GF-D8 (cell line): ENCODE measurements at regions not wholly inside any gene's neighbourhood (a gene's known extent, or its start where the extent isn't known, plus 50 kb on each side); places are given as distances from the start of the nearest gene placed in this dataset.
"Not testable (repeated sequence)": the region's sequence is repeated elsewhere in the genome, so short reads cannot be mapped to it uniquely, and the experiment has no call there.

Source experiments
- DNase-seq: peaks from one replicate; lab custom pipeline; 2025; lab: John Stamatoyannopoulos, UW

DNA sequence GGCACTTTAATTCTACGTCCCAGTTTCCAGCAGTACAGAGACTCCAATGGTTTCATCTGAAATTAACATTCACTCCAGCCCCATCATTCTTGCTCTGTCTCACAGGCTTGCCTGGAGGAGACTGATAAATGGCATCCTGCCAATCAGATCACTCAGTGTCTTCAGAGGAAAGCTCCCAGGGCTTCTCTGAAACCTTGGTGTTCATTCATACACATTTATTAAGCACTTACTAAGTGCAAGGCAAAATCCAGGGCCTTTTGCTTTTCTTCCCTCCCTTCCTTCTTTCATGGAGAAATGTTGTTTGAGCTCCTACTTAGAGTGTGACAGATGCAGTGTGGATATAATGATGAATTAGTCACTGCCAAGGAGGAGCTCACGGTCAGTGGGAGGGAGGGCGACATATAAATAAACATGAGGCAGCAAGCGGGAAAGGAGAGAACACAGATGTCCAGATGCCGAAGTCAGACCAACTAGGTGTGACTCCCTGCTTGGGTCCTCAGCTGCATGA, 106.7 kb upstream of the DTNBP1 start:
- no peak for DNase-seq

DNA sequence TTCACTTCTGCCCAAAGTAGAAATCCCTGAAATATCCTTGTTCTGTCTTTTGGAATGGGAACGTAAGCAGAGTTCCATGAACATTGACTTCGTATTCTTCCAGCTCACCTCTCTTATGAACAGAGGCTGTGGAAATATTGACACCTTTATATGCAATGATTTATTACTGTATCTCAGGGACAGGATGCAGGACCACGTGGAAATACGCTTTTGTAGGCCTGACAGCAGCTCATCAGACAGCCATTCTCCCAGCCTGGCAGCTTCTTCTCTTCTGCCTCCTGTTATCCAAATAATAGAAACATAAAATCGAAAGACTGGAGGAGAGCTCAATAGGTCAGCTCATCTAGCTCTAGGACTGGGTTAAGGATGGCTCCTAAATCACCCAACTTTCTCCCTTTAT, 106.2 kb upstream of the DTNBP1 start:
- no peak for DNase-seq

- no peak for DNase-seq
These were observed 101.0 kb upstream of the DTNBP1 start for GRCh38 chr6:15763837-15764236.

DNA sequence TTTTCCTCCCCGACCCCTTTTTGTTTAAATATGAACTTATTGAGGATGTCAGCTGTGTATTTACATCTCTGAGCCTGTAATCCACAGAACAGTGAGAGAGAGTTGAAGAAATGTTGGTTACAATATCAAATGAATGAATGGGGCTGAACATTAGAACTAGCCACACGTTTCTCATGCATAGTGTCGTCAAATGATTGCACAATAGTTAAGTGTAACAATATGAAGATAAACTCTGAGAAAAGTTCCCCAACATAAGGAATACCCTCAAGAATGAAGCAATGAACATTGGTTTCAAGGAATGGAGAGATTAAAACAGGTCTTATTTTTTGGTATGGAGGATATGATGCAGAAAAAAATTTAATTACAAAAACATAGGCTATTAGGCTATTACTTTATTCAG, 100.5 kb upstream of the DTNBP1 start:
- no peak for DNase-seq

DNA sequence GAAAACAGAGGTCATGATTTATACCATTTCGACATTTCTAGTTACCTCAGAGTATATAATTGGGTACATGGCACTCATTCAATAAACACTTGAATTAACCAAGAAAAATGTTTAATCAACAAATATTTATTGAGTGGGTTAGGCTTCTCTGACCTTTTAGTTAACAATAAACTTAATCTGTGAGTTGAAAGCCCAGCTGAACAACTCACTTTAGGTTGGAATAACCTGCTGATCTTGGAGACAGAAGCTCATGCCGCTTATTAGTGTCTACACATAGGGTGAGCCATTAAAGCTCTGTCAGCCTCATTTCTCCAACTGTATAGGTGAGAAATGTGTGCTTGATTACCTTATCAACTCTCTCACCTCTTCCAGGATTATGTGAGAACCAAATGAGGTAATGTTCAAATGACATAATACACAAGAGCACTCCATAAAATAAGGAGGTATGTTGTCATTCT, 98.2 kb upstream of the DTNBP1 start:
- no peak for DNase-seq

- DNase-seq, result no peak
These were observed 95.9 kb upstream of the DTNBP1 start for GRCh38 chr6:15758631-15759215.

GRCh38 chr6:15755526-15755925, 92.7 kb upstream of the DTNBP1 start:
- DNase-seq, result no peak

GRCh38 chr6:15754706-15755079, 91.9 kb upstream of the DTNBP1 start:
- no peak for DNase-seq

DNA sequence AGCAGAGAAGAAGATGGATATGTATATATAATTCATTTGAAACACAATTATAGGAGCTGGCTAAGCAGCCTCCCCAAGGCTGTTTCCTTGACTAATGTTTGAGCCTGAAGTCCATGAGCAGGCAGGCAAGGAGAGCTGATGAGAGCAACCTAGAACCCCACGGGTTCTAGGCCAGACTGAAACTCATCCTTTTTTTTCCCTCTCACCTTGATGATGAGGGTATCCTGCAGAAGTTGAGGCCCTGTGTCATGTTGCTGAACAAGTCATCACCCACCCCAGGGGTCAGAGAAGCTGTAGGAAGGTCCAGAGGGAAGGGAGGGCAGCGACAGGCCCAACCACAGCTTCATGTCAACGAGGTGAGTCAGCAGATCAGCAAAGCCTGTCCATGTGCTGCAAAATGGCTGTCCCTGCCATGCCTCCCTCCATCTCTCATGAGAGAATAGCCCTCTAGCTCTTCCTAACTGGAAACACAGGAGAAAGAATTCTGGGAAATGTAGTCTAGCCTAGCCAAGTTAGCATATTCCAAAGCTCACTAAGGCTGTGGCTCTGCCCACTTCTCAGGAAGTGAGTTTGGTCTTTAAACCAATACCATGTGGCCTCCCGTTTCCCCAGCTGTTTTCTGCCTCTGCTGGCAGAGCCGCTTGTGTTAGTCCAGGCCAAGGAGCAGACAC, 91.3 kb upstream of the DTNBP1 start:
- no peak for DNase-seq

- no peak for DNase-seq
These were observed 90.0 kb upstream of the DTNBP1 start for GRCh38 chr6:15752820-15753219.

DNA sequence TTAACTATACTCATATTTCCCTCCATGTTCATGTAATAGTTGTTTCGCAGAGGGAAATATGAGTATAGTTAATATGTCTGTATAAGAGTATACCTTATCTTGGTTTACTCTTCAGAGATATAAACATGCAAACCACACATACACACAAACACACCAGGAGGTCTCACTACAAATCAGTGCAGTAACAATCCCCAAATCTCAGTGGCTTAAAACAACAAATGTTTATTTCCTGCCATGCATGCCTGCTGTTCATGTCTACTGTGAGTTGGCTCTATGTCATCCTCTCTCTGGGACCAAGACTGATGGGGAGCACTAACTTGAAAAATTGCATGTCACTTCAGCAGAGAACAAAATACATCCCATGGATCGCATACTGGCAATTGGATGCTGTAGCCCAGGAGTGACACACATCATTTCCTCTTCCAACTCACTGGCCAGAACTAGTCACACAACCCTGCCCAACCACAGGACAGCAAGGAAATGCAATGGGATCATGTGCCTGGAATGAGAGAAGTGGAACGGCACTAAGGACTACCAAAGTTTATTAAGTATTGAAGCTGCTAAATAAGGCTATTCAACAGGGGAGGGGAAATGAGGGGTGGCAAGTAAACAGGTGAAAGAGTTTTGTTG, 89.0 kb upstream of the DTNBP1 start:
- DNase-seq, result no peak

DNA sequence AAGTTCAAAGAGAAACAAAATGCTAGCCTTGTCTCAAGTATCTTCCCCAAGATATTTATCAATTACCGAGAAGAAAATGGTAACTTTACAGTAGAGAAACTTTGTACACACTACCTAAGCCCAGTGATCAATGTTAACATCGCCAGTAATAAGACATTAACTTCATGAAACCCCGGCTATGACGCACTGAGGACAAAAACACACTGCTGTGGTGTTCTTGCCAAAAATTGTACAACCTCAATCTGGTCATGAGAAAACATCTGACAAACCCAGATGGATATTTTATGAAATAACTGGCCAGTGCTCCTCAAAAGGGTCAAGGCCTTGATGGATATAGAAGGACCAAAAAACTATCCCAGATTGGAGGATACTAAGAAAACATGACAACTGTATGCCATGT, 85.5 kb upstream of the DTNBP1 start:
- no peak for DNase-seq

- no peak for DNase-seq
These were observed 84.6 kb upstream of the DTNBP1 start for GRCh38 chr6:15747354-15747883.

DNA sequence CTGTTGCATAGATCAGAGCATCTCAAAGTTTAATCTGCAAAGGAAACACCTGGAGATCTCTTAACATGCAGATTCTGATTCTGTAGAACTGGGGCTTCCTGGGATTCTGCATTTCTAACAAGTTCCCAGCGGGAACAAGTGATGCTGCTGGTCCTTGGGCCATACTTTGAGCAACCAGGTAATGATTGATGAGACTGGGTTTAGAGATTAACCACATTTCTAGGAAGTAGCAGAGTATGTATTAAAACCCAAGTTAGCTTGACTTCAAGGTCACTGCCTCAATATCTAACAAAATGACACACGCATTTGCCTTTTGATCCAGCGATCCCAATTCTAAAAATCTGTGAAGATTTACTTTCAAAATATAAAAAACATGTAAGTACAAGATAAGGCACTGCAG, 83.0 kb upstream of the DTNBP1 start:
- DNase-seq, result no peak

- DNase-seq, result peak; percentile 6
These were observed 82.1 kb upstream of the DTNBP1 start for GRCh38 chr6:15744818-15745402.

- not testable (repeated sequence) for DNase-seq
These were observed 79.2 kb upstream of the DTNBP1 start for GRCh38 chr6:15742013-15742412.

- no peak for DNase-seq
These were observed 78.6 kb upstream of the DTNBP1 start for GRCh38 chr6:15741405-15741804.

- no peak for DNase-seq
These were observed 77.0 kb upstream of the DTNBP1 start for GRCh38 chr6:15739867-15740266.

GRCh38 chr6:15739353-15739752, 76.5 kb upstream of the DTNBP1 start:
- no peak for DNase-seq

- not testable (repeated sequence) for DNase-seq
These were observed 75.4 kb upstream of the DTNBP1 start for GRCh38 chr6:15738195-15738594.

GRCh38 chr6:15736297-15736696, 73.5 kb upstream of the DTNBP1 start:
- no peak for DNase-seq

DNA sequence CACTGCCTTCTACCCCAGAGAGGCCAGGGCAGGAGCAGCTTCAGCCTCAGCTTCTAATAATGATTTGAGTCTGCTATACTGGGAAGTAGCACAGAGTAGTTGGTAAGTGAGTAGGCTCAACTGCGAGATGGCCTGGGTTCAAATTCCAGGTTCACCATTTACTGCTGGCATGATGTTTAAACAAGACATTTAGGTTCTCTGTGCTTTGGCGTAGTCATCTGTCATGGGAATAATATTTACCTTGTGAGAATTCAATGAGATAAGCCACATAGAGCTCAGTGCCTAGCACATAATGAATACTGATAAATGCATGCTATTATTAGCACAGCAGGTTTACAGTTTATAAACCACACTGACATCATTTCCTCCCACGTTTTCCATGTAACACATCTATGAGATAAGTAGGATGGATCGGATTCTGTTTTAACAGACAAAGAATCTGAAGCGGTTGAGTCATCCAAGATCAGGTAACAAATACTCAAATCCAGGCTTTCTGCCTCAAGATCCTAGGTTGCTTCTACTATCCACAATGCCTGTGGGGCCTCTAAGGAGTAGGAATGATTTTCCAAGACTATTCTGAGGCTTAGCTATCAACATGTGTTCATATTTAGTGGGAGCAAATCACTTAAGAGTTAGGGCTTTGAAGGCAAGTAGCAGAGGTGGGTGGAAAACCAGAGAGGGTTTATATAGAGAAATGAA, 72.9 kb upstream of the DTNBP1 start:
- no peak for DNase-seq
